Esophagus squamous epithelium (tissue), 4 donors: ENCODE measurements at regions not wholly inside any gene's neighbourhood (a gene's known extent, or its start where the extent isn't known, plus 50 kb on each side); places are given as distances from the start of the nearest gene placed in this dataset.

Experiments used
- POLR2A ChIP-seq, 4 donors: fragments of 450-650 bp; IDR thresholded peaks; one replicate each; pipeline ENCODE4 v1.6.1; 2017; ENCODE audit warnings: antibody characterized with exemption in 4 of 4, mild to moderate bottlenecking in 4 of 4, moderate library complexity in 3 of 4
- TF ChIP-seq, protein P1 (sequence below), 6 experiments: fragments of 450-650 bp in 4 of 6; fragments of 200-600 bp in 2 of 6; sonication (generic) in 2 of 6; IDR thresholded peaks; one replicate each; pipeline ENCODE4 v1.5.1; 2016 to 2019; ENCODE audit warnings: antibody characterized with exemption in 6 of 6, mild to moderate bottlenecking in 4 of 6, moderate library complexity in 4 of 6

DNA sequence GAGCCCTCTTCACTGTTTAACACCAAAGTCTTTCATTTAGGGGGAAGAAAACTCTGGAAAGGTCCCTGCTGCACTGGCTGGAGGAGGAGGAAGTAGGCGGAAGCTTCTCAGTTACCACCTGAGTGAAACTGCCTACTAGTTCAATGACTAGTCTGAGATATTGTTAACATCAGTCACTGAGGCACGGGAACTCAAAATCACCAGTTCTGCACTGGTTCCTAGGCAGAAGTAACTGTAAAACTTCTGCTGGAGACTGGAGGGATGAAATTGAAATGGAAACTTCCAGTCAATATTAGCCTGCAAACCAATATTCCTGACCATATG lies 178.3 kb downstream of the SNCA start:
- TF ChIP-seq, protein P1, sequence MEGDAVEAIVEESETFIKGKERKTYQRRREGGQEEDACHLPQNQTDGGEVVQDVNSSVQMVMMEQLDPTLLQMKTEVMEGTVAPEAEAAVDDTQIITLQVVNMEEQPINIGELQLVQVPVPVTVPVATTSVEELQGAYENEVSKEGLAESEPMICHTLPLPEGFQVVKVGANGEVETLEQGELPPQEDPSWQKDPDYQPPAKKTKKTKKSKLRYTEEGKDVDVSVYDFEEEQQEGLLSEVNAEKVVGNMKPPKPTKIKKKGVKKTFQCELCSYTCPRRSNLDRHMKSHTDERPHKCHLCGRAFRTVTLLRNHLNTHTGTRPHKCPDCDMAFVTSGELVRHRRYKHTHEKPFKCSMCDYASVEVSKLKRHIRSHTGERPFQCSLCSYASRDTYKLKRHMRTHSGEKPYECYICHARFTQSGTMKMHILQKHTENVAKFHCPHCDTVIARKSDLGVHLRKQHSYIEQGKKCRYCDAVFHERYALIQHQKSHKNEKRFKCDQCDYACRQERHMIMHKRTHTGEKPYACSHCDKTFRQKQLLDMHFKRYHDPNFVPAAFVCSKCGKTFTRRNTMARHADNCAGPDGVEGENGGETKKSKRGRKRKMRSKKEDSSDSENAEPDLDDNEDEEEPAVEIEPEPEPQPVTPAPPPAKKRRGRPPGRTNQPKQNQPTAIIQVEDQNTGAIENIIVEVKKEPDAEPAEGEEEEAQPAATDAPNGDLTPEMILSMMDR (IDR thresholded peaks at IDR 0.05), result no peak
- TF ChIP-seq POLR2A (IDR thresholded peaks at IDR 0.05), result no peak
